HEK293T (cell line): ENCODE measurements at regions not wholly inside any gene's neighbourhood (a gene's known extent, or its start where the extent isn't known, plus 50 kb on each side); places are given as distances from the start of the nearest gene placed in this dataset.

Source experiments
- BHLHE40 ChIP-seq: fragments of 450-650 bp; IDR thresholded peaks from 2 replicates; pipeline ENCODE4 v1.6.1; 2016; ENCODE audit warnings: mild to moderate bottlenecking, moderate library complexity, borderline replicate concordance
- TF ChIP-seq, protein P1 (sequence below): fragments of 450-650 bp; IDR thresholded peaks from 2 replicates; pipeline ENCODE4 v1.6.1; 2016

DNA sequence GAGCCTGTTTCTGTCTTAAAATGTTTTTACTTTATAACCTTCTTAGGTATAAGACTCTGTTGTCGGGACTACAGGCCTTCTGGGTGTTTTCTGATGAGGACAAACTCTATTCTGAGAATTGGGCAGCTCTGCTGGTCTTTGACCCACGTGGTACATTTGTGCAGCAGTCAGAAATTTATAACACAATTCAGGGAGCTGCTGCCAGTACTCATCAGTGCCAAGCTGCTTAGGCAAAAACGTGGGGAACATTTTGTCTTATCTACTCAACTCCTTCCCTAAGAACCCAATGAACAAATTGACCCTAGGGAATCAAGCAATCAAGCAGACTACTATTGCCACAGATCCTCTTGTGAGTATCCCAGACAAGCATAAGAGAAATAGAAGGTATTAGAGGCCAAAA lies 180.7 kb upstream of the PDZRN3 start:
- no peak for TF ChIP-seq BHLHE40
- TF ChIP-seq, protein P1, sequence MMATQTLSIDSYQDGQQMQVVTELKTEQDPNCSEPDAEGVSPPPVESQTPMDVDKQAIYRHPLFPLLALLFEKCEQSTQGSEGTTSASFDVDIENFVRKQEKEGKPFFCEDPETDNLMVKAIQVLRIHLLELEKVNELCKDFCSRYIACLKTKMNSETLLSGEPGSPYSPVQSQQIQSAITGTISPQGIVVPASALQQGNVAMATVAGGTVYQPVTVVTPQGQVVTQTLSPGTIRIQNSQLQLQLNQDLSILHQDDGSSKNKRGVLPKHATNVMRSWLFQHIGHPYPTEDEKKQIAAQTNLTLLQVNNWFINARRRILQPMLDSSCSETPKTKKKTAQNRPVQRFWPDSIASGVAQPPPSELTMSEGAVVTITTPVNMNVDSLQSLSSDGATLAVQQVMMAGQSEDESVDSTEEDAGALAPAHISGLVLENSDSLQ: no peak
